PC-9 (cell line): ENCODE measurements at regions not wholly inside any gene's neighbourhood (a gene's known extent, or its start where the extent isn't known, plus 50 kb on each side); places are given as distances from the start of the nearest gene placed in this dataset.

Source experiments
- BruUV-seq: library from RNA; stranded (reverse); fragments of 400-500 nt; replicated peaks from 2 replicates; lab custom pipeline; 2021; lab: Mats Ljungman, UMichigan
- CTCF ChIA-PET: fragments of 300-600 bp; sonication (Branson Sonifier 250); formaldehyde crosslinking; loops from one replicate; lab custom pipeline; 2022; ENCODE audit warnings: antibody characterized with exemption; lab: Charles Lee
- POLR2A ChIA-PET: fragments of 300-600 bp; sonication (Branson Sonifier 250); formaldehyde crosslinking; loops from one replicate; lab custom pipeline; 2022; ENCODE audit warnings: antibody characterized with exemption; ENCODE audit not compliant: unreplicated experiment; lab: Charles Lee
- DNase-seq, 2 experiments: peaks; one replicate each; pipeline versions ENCODE4 v3.0.0 to v3.0.0-alpha.2; 2015 to 2022; ENCODE audit warnings: mixed read lengths in 1 of 2
- H2AFZ ChIP-seq: fragments of 200-600 bp; sonication (generic); 2 replicates; pipeline ENCODE4 v1.8.1; 2017; ENCODE audit warnings: antibody characterized with exemption
- H3F3A ChIP-seq: fragments of 200-600 bp; sonication (generic); 2 replicates; pipeline ENCODE4 v1.8.1; 2017; ENCODE audit warnings: antibody characterized with exemption, mild to moderate bottlenecking, low read depth; ENCODE audit not compliant: insufficient read depth
- H3K27ac ChIP-seq: fragments of 200-600 bp; sonication (generic); 2 replicates; pipeline ENCODE4 v1.6.1; 2016; ENCODE audit warnings: mixed run types
- H3K27me3 ChIP-seq: fragments of 200-600 bp; sonication (generic); 2 replicates; pipeline ENCODE4 v1.6.1; 2016; ENCODE audit warnings: low read depth, mixed run types; ENCODE audit not compliant: insufficient read depth
- H3K36me3 ChIP-seq: fragments of 200-600 bp; sonication (generic); 2 replicates; pipeline ENCODE4 v1.6.1; 2016; ENCODE audit warnings: low read depth, mixed run types
- H3K4me1 ChIP-seq: fragments of 200-600 bp; sonication (generic); replicated peaks from 2 replicates; pipeline ENCODE4 v1.6.1; 2016; ENCODE audit warnings: mixed run types; ENCODE audit not compliant: insufficient read depth
- H3K4me2 ChIP-seq: fragments of 200-600 bp; sonication (generic); 2 replicates; pipeline ENCODE4 v1.6.1; 2017; ENCODE audit warnings: mixed run types
- H3K4me3 ChIP-seq: fragments of 200-600 bp; sonication (generic); 2 replicates; pipeline ENCODE4 v1.6.1; 2016; ENCODE audit warnings: mixed run types
- H3K79me2 ChIP-seq: fragments of 200-600 bp; sonication (generic); 2 replicates; pipeline ENCODE4 v1.6.1; 2017; ENCODE audit warnings: low read depth, mixed run types
- H3K9me2 ChIP-seq: fragments of 200-600 bp; sonication (generic); 2 replicates; pipeline ENCODE4 v1.8.1; 2017; ENCODE audit warnings: mild to moderate bottlenecking; ENCODE audit not compliant: insufficient read depth
- H3K9me3 ChIP-seq: fragments of 200-600 bp; sonication (generic); 2 replicates; pipeline ENCODE4 v1.8.1; 2016; ENCODE audit warnings: low read depth; ENCODE audit not compliant: insufficient read depth
- H4K20me1 ChIP-seq: fragments of 200-600 bp; sonication (generic); 2 replicates; pipeline ENCODE4 v1.8.1; 2017; ENCODE audit not compliant: insufficient read depth
- CTCF ChIP-seq: fragments of 200-600 bp; sonication (generic); conservative IDR thresholded peaks from 2 replicates; pipeline ENCODE4 v1.6.1; 2017; ENCODE audit warnings: mixed run types, antibody characterized with exemption, mild to moderate bottlenecking, moderate library complexity
- EZH2 ChIP-seq: fragments of 200-600 bp; sonication (generic); IDR thresholded peaks from 2 replicates; pipeline ENCODE4 v1.8.0; 2017; ENCODE audit warnings: antibody characterized with exemption, low read depth
- intact Hi-C: fragments of 100-400 bp; cut with micrococcal nuclease; formaldehyde crosslinking; loops from one replicate; pipeline ENCODE4 v1.10.0; 2022; ENCODE audit not compliant: unreplicated experiment

GRCh38 chr9:108119530-108120113 lies 630.1 kb upstream of the KLF4 start:
- Histone ChIP-seq H3K9me3 (no peaks in the 10 kb centered on the region), H3K9me2 (no peaks in the 10 kb centered on the region), H2AFZ (no peak overlapping the region), H3K4me1 (no peaks in the 10 kb centered on the region), H3K27me3 (no peaks in the 10 kb centered on the region), H4K20me1 (no peaks in the 10 kb centered on the region), H3K36me3 (no peaks in the 10 kb centered on the region), H3K4me3 (no peak overlapping the region), H3K4me2 (no peak overlapping the region), H3K27ac (no peak overlapping the region), H3K79me2 (no peaks in the 10 kb centered on the region), H3F3A (no peaks in the 10 kb centered on the region)
- POLR2A ChIA-PET, result no interaction called here
- TF ChIP-seq EZH2 (no peak), CTCF (no peak)
- DNase-seq, result no peak
- CTCF ChIA-PET, result no interaction called here
- intact Hi-C loops, result no loop called here
- BruUV-seq, result no TSS peak

GRCh38 chr9:108117795-108118194 lies 628.2 kb upstream of the KLF4 start:
- no peak overlapping the region for H3K27ac ChIP-seq
- H3K27me3 ChIP-seq, result no peaks in the 10 kb centered on the region
- TF ChIP-seq CTCF, result no peak
- no peak overlapping the region for H3K4me2 ChIP-seq
- H4K20me1 ChIP-seq, result no peaks in the 10 kb centered on the region
- DNase-seq, result no peak
- no peak overlapping the region for H3K4me3 ChIP-seq
- no peaks in the 10 kb centered on the region for H3K79me2 ChIP-seq
- intact Hi-C loops, result no loop called here
- H3K9me2 ChIP-seq, result no peaks in the 10 kb centered on the region
- ChIA-PET POLR2A (no interaction called here), CTCF (no interaction called here)
- BruUV-seq, result no TSS peak
- no peaks in the 10 kb centered on the region for H3K36me3 ChIP-seq
- H3K9me3 ChIP-seq, result no peaks in the 10 kb centered on the region
- no peaks in the 10 kb centered on the region for H3F3A ChIP-seq
- no peak overlapping the region for H2AFZ ChIP-seq
- no peaks in the 10 kb centered on the region for H3K4me1 ChIP-seq

- no peaks in the 10 kb centered on the region for H3K27me3 ChIP-seq
- H3K4me1 ChIP-seq, result no peaks in the 10 kb centered on the region
- ChIA-PET CTCF (no interaction called here), POLR2A (no interaction called here)
- no peaks in the 10 kb centered on the region for H3K9me2 ChIP-seq
- H3K4me3 ChIP-seq, result no peak overlapping the region
- DNase-seq, result no peak
- intact Hi-C loops, result no loop called here
- TF ChIP-seq EZH2, result no peak
- BruUV-seq, result no TSS peak
- no peak overlapping the region for H3K4me2 ChIP-seq
- no peaks in the 10 kb centered on the region for H3K9me3 ChIP-seq
- no peaks in the 10 kb centered on the region for H3K79me2 ChIP-seq
- H3K27ac ChIP-seq, result no peak overlapping the region
- H4K20me1 ChIP-seq, result no peaks in the 10 kb centered on the region
- H2AFZ ChIP-seq, result no peak overlapping the region
- no peaks in the 10 kb centered on the region for H3F3A ChIP-seq
- H3K36me3 ChIP-seq, result no peaks in the 10 kb centered on the region
Measured at GRCh38 chr9:108117306-108117705, 627.7 kb upstream of the KLF4 start.

- Histone ChIP-seq H3K4me2 (no peak overlapping the region), H3K9me2 (no peaks in the 10 kb centered on the region), H3K79me2 (no peaks in the 10 kb centered on the region), H3K4me3 (no peak overlapping the region), H3K27me3 (no peaks in the 10 kb centered on the region), H3K9me3 (0 out of 2 replicates have a peak, but pooled peaks cover 3% of the 10 kb centered on the region), H3K27ac (no peak overlapping the region), H4K20me1 (no peaks in the 10 kb centered on the region), H3F3A (no peaks in the 10 kb centered on the region), H3K4me1 (no peaks in the 10 kb centered on the region), H3K36me3 (no peaks in the 10 kb centered on the region), H2AFZ (no peak overlapping the region)
- intact Hi-C loops, result no loop called here
- ChIA-PET POLR2A (interaction anchor here (0.5 kb wide), 1 partner anchor 557 kb away, joined by 7 read pairs; no protein-coding TSS in a partner anchor), CTCF (no interaction called here)
- TF ChIP-seq EZH2, result no peak
- TF ChIP-seq CTCF, result no peak
- no peak for DNase-seq
- BruUV-seq, result no TSS peak
Measured at GRCh38 chr9:108113596-108113995, 624.0 kb upstream of the KLF4 start.
